ENCODE measurements at regions not wholly inside any gene's neighbourhood (a gene's known extent, or its start where the extent isn't known, plus 50 kb on each side); places are given as distances from the start of the nearest gene placed in this dataset.

GRCh38 chr12:78519422-78519821 lies 345.2 kb upstream of the SYT1 start:
- TF ChIP-seq MAX (IDR thresholded peaks at IDR 0.05; ENCODE audit: low read depth) (no peak), CTCF (IDR thresholded peaks at IDR 0.05) (no peak), GABPA (IDR thresholded peaks at IDR 0.05; ENCODE audit: low read depth) (no peak)
